SK-N-SH treated with all-trans-retinoic acid at 6 μM for 48 hours (cell line): ENCODE measurements at regions not wholly inside any gene's neighbourhood (a gene's known extent, or its start where the extent isn't known, plus 50 kb on each side); places are given as distances from the start of the nearest gene placed in this dataset.

Source experiments
- ATAC-seq: fragments of 200-7000 bp; cut with Tn5 transposase; 3 replicates; pipeline ENCODE4 v1.9.1; 2020; ENCODE audit warnings: mild to moderate bottlenecking, moderate library complexity
- ARNTL ChIP-seq: fragments of 450-650 bp; formaldehyde crosslinking; IDR thresholded peaks from 2 replicates; pipeline ENCODE4 v1.5.0; 2020; ENCODE audit warnings: low read depth, mild to moderate bottlenecking, moderate library complexity, borderline replicate concordance
- BACH2 ChIP-seq: fragments of 250-450 bp; sonication (Bioruptor Pico); IDR thresholded peaks from 2 replicates; pipeline ENCODE4 v1.9.0; 2021; ENCODE audit warnings: mild to moderate bottlenecking, borderline replicate concordance
- CSDC2 ChIP-seq: fragments of 250-450 bp; sonication (Bioruptor Pico); IDR thresholded peaks from 2 replicates; pipeline ENCODE4 v1.5.0; 2020; ENCODE audit warnings: mild to moderate bottlenecking, moderate library complexity
- ESRRG ChIP-seq: fragments of 250-450 bp; sonication (Bioruptor Pico); IDR thresholded peaks from 2 replicates; pipeline ENCODE4 v1.6.1; 2021; ENCODE audit warnings: mild to moderate bottlenecking
- ISL1 ChIP-seq: fragments of 250-450 bp; sonication (Bioruptor Pico); IDR thresholded peaks from 2 replicates; pipeline ENCODE4 v2.1.2; 2022; ENCODE audit warnings: mild to moderate bottlenecking, moderate library complexity
- OSR1 ChIP-seq: fragments of 250-450 bp; sonication (Bioruptor Pico); IDR thresholded peaks from 2 replicates; pipeline ENCODE4 v1.8.0; 2022; ENCODE audit warnings: moderate library complexity, mild to moderate bottlenecking, inconsistent platforms
- RARB ChIP-seq: fragments of 250-450 bp; sonication (Bioruptor Pico); IDR thresholded peaks from 2 replicates; pipeline ENCODE4 v1.8.0; 2021; ENCODE audit warnings: mild to moderate bottlenecking, moderate library complexity
- SNAI2 ChIP-seq: fragments of 250-450 bp; sonication (Bioruptor Pico); IDR thresholded peaks from 2 replicates; pipeline ENCODE4 v1.5.0; 2020; ENCODE audit warnings: mild to moderate bottlenecking, moderate library complexity
- TCF4 ChIP-seq: fragments of 250-450 bp; sonication (Bioruptor Pico); IDR thresholded peaks from 2 replicates; pipeline ENCODE4 v1.8.0; 2021; ENCODE audit warnings: mild to moderate bottlenecking, moderate library complexity, borderline replicate concordance
- TOX ChIP-seq: fragments of 250-450 bp; sonication (Bioruptor Pico); IDR thresholded peaks from 2 replicates; pipeline ENCODE4 v1.8.0; 2021; ENCODE audit warnings: mild to moderate bottlenecking, moderate library complexity, borderline replicate concordance
- ZC3H10 ChIP-seq: fragments of 250-450 bp; sonication (Bioruptor Pico); IDR thresholded peaks from 2 replicates; pipeline ENCODE4 v1.5.1; 2021; ENCODE audit warnings: mild to moderate bottlenecking, moderate library complexity
- ZFP3 ChIP-seq: fragments of 250-450 bp; sonication (Bioruptor Pico); IDR thresholded peaks from 2 replicates; pipeline ENCODE4 v1.5.0; 2020; ENCODE audit warnings: mild to moderate bottlenecking, moderate library complexity
- ZNF565 ChIP-seq: fragments of 450-650 bp; formaldehyde crosslinking; conservative IDR thresholded peaks from 2 replicates; pipeline ENCODE4 v1.5.0; 2020; ENCODE audit warnings: low read depth, mild to moderate bottlenecking, moderate library complexity
- ZNF70 ChIP-seq: fragments of 450-650 bp; formaldehyde crosslinking; IDR thresholded peaks from 2 replicates; pipeline ENCODE4 v1.5.0; 2020; ENCODE audit warnings: mild to moderate bottlenecking, moderate library complexity
- ZNF8 ChIP-seq: fragments of 450-650 bp; formaldehyde crosslinking; IDR thresholded peaks from 2 replicates; pipeline ENCODE4 v1.5.0; 2020; ENCODE audit warnings: mild to moderate bottlenecking, moderate library complexity
- TF ChIP-seq, protein P1 (sequence below): fragments of 250-450 bp; sonication (Bioruptor Pico); IDR thresholded peaks from 2 replicates; pipeline ENCODE4 v1.5.1; 2021; ENCODE audit warnings: mild to moderate bottlenecking, moderate library complexity
- TF ChIP-seq, protein P2 (sequence below): fragments of 250-450 bp; sonication (Bioruptor Pico); IDR thresholded peaks from 2 replicates; pipeline ENCODE4 v1.5.0; 2020; ENCODE audit warnings: mild to moderate bottlenecking, moderate library complexity
- TF ChIP-seq, protein P3 (sequence below): fragments of 250-450 bp; sonication (Bioruptor Pico); IDR thresholded peaks from 2 replicates; pipeline ENCODE4 v1.8.0; 2020; ENCODE audit warnings: mild to moderate bottlenecking, moderate library complexity, borderline replicate concordance
- TF ChIP-seq, protein P4 (sequence below): fragments of 250-450 bp; sonication (Bioruptor Pico); IDR thresholded peaks from 2 replicates; pipeline ENCODE4 v1.5.1; 2020; ENCODE audit warnings: low read depth, mild to moderate bottlenecking, moderate library complexity

DNA sequence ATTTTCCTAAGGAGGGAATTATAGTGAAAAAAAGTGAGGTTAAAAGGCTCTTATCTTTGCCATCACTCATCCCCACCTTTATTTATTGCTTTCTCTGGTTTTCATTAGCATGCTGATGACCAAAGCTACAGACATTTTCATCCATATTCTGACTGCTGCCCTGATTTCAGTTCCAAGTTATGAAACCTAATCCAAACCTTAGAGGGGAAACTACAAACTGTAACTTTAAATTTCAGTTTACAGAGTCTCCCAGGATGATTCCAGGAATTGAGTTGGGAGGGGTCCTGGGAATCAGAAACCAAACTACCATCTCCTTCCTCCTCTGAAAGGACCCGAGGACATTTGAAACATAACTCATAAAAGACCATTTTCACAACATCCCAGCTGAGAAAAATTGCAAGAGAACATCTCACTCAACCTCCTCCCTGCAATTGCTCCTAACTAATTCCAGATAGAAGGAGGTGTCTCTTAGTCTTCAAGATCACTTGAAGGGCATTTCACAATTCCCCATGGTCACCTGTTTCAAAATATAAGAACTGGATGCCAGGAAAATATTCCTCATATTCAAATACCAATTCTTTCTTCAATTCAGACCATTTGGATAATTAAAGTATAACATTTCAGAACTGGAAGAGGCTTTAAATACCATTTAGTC lies 520.6 kb downstream of the TNS1 start:
- TF ChIP-seq BACH2 (CRISPR knock-in tag) (no peak), ARNTL (CRISPR knock-in tag) (no peak), SNAI2 (CRISPR knock-in tag) (no peak), TOX (CRISPR knock-in tag) (no peak), ESRRG (CRISPR knock-in tag) (no peak), TCF4 (no peak), ZC3H10 (CRISPR knock-in tag) (no peak), RARB (CRISPR knock-in tag) (no peak), ZNF70 (CRISPR knock-in tag) (no peak), OSR1 (CRISPR knock-in tag) (no peak), ISL1 (CRISPR knock-in tag) (no peak)
- TF ChIP-seq, protein P1, sequence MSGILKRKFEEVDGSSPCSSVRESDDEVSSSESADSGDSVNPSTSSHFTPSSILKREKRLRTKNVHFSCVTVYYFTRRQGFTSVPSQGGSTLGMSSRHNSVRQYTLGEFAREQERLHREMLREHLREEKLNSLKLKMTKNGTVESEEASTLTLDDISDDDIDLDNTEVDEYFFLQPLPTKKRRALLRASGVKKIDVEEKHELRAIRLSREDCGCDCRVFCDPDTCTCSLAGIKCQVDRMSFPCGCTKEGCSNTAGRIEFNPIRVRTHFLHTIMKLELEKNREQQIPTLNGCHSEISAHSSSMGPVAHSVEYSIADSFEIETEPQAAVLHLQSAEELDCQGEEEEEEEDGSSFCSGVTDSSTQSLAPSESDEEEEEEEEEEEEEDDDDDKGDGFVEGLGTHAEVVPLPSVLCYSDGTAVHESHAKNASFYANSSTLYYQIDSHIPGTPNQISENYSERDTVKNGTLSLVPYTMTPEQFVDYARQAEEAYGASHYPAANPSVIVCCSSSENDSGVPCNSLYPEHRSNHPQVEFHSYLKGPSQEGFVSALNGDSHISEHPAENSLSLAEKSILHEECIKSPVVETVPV, result no peak
- TF ChIP-seq, protein P2, sequence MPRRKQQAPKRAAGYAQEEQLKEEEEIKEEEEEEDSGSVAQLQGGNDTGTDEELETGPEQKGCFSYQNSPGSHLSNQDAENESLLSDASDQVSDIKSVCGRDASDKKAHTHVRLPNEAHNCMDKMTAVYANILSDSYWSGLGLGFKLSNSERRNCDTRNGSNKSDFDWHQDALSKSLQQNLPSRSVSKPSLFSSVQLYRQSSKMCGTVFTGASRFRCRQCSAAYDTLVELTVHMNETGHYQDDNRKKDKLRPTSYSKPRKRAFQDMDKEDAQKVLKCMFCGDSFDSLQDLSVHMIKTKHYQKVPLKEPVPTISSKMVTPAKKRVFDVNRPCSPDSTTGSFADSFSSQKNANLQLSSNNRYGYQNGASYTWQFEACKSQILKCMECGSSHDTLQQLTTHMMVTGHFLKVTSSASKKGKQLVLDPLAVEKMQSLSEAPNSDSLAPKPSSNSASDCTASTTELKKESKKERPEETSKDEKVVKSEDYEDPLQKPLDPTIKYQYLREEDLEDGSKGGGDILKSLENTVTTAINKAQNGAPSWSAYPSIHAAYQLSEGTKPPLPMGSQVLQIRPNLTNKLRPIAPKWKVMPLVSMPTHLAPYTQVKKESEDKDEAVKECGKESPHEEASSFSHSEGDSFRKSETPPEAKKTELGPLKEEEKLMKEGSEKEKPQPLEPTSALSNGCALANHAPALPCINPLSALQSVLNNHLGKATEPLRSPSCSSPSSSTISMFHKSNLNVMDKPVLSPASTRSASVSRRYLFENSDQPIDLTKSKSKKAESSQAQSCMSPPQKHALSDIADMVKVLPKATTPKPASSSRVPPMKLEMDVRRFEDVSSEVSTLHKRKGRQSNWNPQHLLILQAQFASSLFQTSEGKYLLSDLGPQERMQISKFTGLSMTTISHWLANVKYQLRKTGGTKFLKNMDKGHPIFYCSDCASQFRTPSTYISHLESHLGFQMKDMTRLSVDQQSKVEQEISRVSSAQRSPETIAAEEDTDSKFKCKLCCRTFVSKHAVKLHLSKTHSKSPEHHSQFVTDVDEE (CRISPR knock-in tag), result no peak
- TF ChIP-seq, protein P3, sequence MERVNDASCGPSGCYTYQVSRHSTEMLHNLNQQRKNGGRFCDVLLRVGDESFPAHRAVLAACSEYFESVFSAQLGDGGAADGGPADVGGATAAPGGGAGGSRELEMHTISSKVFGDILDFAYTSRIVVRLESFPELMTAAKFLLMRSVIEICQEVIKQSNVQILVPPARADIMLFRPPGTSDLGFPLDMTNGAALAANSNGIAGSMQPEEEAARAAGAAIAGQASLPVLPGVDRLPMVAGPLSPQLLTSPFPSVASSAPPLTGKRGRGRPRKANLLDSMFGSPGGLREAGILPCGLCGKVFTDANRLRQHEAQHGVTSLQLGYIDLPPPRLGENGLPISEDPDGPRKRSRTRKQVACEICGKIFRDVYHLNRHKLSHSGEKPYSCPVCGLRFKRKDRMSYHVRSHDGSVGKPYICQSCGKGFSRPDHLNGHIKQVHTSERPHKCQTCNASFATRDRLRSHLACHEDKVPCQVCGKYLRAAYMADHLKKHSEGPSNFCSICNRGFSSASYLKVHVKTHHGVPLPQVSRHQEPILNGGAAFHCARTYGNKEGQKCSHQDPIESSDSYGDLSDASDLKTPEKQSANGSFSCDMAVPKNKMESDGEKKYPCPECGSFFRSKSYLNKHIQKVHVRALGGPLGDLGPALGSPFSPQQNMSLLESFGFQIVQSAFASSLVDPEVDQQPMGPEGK (CRISPR knock-in tag), result no peak
- peak; percentile 25; the same call in 2 of the 3 replicates for ATAC-seq

DNA sequence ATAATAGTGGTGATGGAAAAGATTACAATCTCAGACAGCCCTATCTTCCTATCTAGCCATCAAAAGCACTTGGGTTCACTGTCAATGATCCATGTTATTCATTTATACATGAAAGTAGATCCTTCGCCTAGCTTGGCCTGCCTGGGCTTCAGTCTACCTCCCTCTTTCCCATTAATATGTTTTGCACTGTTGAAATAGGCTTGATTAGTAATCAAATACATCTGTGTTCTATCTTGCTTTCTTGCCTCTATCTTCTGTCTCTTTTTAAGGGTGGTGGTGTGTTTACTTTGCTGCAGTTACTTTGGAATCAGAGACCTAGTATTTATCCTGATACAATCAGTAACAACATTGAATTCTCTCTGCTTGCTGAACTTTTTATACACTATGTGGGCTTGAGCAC lies 521.2 kb downstream of the TNS1 start:
- ATAC-seq, result peak; percentile 51; the same call in 2 of the 3 replicates
- TF ChIP-seq ZFP3 (CRISPR knock-in tag) (no peak), ZNF8 (CRISPR knock-in tag) (no peak), ZC3H10 (CRISPR knock-in tag) (no peak), CSDC2 (CRISPR knock-in tag) (no peak)

DNA sequence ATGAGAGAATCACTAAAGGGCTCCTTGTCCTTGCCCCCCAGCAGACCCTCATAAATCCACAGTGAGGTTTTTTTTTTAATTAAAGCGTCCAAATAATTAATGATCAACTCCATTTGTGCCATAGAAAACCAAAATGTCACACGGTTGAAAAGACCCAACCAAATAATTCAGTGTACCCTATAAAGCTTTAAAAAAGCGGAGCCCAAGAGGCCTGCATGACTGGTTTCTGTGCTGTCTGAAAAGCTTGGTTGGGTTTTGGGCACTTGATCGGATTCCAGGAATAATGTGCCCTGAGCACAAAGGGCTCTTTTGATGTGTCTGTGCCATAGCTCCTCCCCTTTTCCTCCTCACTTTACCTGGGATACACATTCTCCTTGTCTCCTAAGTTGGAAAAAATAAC lies 523.2 kb downstream of the TNS1 start:
- no peak for ATAC-seq
- TF ChIP-seq BACH2 (CRISPR knock-in tag), result no peak
- no peak for TF ChIP-seq ARNTL (CRISPR knock-in tag)
- TF ChIP-seq, protein P1, result no peak
- no peak for TF ChIP-seq ISL1 (CRISPR knock-in tag)
- TF ChIP-seq ZFP3 (CRISPR knock-in tag), result no peak
- TF ChIP-seq, protein P3 (CRISPR knock-in tag), result no peak
- no peak for TF ChIP-seq RARB (CRISPR knock-in tag)
- TF ChIP-seq ZNF565, result no peak
- no peak for TF ChIP-seq ZNF70 (CRISPR knock-in tag)
- TF ChIP-seq ZNF8 (CRISPR knock-in tag), result no peak
- TF ChIP-seq OSR1 (CRISPR knock-in tag), result no peak
- TF ChIP-seq, protein P2 (CRISPR knock-in tag), result no peak
- TF ChIP-seq SNAI2 (CRISPR knock-in tag), result no peak
- TF ChIP-seq, protein P4, sequence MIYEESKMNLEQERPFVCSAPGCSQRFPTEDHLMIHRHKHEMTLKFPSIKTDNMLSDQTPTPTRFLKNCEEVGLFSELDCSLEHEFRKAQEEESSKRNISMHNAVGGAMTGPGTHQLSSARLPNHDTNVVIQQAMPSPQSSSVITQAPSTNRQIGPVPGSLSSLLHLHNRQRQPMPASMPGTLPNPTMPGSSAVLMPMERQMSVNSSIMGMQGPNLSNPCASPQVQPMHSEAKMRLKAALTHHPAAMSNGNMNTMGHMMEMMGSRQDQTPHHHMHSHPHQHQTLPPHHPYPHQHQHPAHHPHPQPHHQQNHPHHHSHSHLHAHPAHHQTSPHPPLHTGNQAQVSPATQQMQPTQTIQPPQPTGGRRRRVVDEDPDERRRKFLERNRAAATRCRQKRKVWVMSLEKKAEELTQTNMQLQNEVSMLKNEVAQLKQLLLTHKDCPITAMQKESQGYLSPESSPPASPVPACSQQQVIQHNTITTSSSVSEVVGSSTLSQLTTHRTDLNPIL (CRISPR knock-in tag), result no peak
